ENCODE measurements at regions not wholly inside any gene's neighbourhood (a gene's known extent, or its start where the extent isn't known, plus 50 kb on each side); places are given as distances from the start of the nearest gene placed in this dataset.

- Mint-ChIP-seq H3K4me3 (no peak overlapping the region), H3K27ac (no peak overlapping the region), H3K9me3 (peaks cover 11 to 18% of the 10 kb centered on the region in 2 donors), H3K4me1 (no peaks in the 10 kb centered on the region), H3K27me3 (no peaks in the 10 kb centered on the region)
- DNase-seq (no peak), ATAC-seq (no peak)
These were observed 1156.9 kb downstream of the CDH9 start for GRCh38 chr5:25881318-25882036.

GRCh38 chr5:25863811-25864210 lies 1174.6 kb downstream of the CDH9 start:
- Mint-ChIP-seq H3K27me3 (no peaks in the 10 kb centered on the region), H3K9me3 (peaks cover 19 to 20% of the 10 kb centered on the region in 2 donors), H3K4me1 (no peaks in the 10 kb centered on the region), H3K27ac (no peak overlapping the region), H3K4me3 (no peak overlapping the region)
- DNase-seq (no peak), ATAC-seq (no peak)

GRCh38 chr5:25862276-25862675 lies 1176.1 kb downstream of the CDH9 start:
- Mint-ChIP-seq H3K9me3 (peaks cover 19 to 20% of the 10 kb centered on the region in 2 donors), H3K27ac (no peak overlapping the region), H3K27me3 (no peaks in the 10 kb centered on the region), H3K4me3 (no peak overlapping the region), H3K4me1 (no peaks in the 10 kb centered on the region)
- no peak for DNase-seq
- ATAC-seq = no peak

GRCh38 chr5:25858019-25858418 lies 1180.4 kb downstream of the CDH9 start:
- peaks cover 22 to 26% of the 10 kb centered on the region in 2 donors for H3K9me3 Mint-ChIP-seq

GRCh38 chr5:25851301-25851700 lies 1187.1 kb downstream of the CDH9 start:
- Mint-ChIP-seq H3K4me1 (no peaks in the 10 kb centered on the region), H3K27me3 (no peaks in the 10 kb centered on the region), H3K4me3 (no peak overlapping the region), H3K9me3 (peaks cover 5 to 8% of the 10 kb centered on the region in 2 donors), H3K27ac (no peak overlapping the region)
- ATAC-seq (no peak), DNase-seq (no peak)

More at GRCh38 chr5:25858019-25858418, 1180.4 kb downstream of the CDH9 start:
- Mint-ChIP-seq H3K4me1 (no peaks in the 10 kb centered on the region), H3K27me3 (no peaks in the 10 kb centered on the region), H3K4me3 (no peak overlapping the region), H3K27ac (peak overlapping the region in 1 of 2 donors; percentile 84)
- ATAC-seq (no peak), DNase-seq (no peak)

- H3K27ac Mint-ChIP-seq = no peak overlapping the region
- no peak for DNase-seq
- H3K4me1 Mint-ChIP-seq = no peaks in the 10 kb centered on the region
- no peak overlapping the region for H3K4me3 Mint-ChIP-seq
- ATAC-seq = no peak
- H3K9me3 Mint-ChIP-seq = peaks cover 5 to 7% of the 10 kb centered on the region in 2 donors
- H3K27me3 Mint-ChIP-seq = no peaks in the 10 kb centered on the region
These were observed 1187.8 kb downstream of the CDH9 start for GRCh38 chr5:25850581-25850980.

GRCh38 chr5:25849270-25849669 lies 1189.1 kb downstream of the CDH9 start:
- Mint-ChIP-seq H3K27ac (no peak overlapping the region), H3K27me3 (no peaks in the 10 kb centered on the region), H3K9me3 (peaks cover 4 to 7% of the 10 kb centered on the region in 2 donors), H3K4me3 (no peak overlapping the region), H3K4me1 (no peaks in the 10 kb centered on the region)
- ATAC-seq (no peak), DNase-seq (no peak)

GRCh38 chr5:25823330-25823873 lies 1178.6 kb upstream of the CDH10 start:
- H3K4me1 Mint-ChIP-seq = no peaks in the 10 kb centered on the region
- ATAC-seq (no peak), DNase-seq (no peak)
- peaks cover 11 to 15% of the 10 kb centered on the region in 2 donors for H3K9me3 Mint-ChIP-seq
- no peak overlapping the region for H3K27ac Mint-ChIP-seq
- H3K4me3 Mint-ChIP-seq = no peak overlapping the region
- H3K27me3 Mint-ChIP-seq = no peaks in the 10 kb centered on the region
